NCI-H146 treated with DMSO at 0.1 percent for 48 hours (cell line): ENCODE measurements at regions not wholly inside any gene's neighbourhood (a gene's known extent, or its start where the extent isn't known, plus 50 kb on each side); places are given as distances from the start of the nearest gene placed in this dataset.

Experiments
- DNase-seq: peaks from one replicate; lab custom pipeline; 2025; ENCODE audit not compliant: unreplicated experiment; lab: John Stamatoyannopoulos, UW

DNA sequence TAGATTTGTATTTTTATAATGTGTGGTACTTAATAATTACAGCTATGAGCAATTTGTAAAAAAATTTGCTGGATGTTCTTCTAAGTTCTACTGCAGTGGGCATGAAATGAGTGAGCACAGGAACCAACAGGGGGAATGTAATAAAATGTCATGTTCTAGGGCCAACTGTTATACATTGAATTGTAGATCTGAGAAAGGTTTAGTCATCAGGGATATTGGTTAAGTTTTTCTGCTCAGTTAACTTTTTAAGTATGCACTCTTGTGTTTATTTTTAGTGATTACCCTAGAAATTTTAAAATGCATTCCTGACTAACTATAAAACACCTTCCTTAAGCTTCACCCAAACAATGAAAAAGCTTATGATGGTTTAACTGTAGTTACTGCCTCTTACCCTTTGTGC lies 101.8 kb downstream of the CAND1 start:
- DNase-seq: no peak

DNA sequence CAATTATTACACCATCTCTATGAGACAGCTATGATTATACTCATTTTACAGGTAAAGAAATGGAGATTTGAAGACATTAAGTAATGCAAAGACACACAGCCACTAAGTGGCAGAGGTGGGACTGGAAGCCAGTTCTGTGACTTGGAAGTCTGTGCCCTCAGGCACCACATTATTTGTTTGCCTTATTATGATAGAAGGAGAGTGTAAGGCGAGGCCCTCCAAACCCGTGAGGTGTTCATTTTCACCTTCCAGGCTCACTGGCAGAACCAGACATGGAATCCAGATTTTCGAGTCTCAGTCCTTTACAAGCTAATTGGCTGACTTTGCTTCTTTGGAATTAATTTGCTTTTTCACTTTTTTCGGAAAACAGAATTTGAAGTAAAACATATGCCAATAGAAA lies 107.9 kb downstream of the CAND1 start:
- no peak for DNase-seq

DNA sequence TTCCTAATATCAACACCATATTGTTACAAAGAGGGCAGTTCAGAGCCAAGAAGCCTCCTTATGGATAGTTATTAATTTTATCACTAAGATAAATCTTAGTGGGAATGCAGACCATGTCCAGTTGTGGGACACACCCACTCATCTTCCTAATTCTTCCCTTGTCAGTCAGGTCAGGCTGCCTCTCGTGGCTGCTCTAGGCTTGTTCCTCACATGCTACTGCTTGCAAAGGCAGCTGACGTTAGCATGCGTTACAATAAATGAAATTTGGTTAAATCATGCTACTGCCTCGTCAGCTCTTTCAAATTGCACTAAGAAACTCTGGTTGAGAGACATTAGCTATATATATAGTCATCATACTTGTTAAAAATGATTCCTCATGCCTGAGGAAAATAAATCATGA lies 108.4 kb downstream of the CAND1 start:
- no peak for DNase-seq

GRCh38 chr12:67382241-67382871 lies 113.2 kb downstream of the CAND1 start:
- DNase-seq: no peak

GRCh38 chr12:67386869-67387565 lies 117.9 kb downstream of the CAND1 start:
- no peak for DNase-seq

- no peak for DNase-seq
Observed at GRCh38 chr12:67388331-67389138, 119.4 kb downstream of the CAND1 start.

DNA sequence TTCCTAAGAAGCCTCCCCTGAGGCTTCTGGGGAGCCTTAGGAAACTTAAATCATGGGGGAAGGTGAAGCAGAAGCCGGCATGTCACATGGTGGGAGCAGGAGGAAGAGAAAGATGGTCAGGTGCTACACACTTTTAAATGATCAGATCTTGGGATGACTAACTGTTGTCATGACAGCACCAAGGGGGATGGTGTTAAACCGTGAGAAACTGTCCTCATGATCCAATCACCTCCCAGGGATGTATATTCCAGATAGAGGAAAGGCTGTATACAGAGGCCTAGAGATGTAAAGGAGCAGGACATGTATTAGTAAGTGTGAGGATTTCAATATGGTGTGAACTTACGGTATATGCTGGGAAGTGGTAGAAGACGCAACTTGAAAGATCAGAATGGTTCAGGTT lies 121.1 kb downstream of the CAND1 start:
- no peak for DNase-seq

GRCh38 chr12:67391034-67391433 lies 121.9 kb downstream of the CAND1 start:
- no peak for DNase-seq

DNA sequence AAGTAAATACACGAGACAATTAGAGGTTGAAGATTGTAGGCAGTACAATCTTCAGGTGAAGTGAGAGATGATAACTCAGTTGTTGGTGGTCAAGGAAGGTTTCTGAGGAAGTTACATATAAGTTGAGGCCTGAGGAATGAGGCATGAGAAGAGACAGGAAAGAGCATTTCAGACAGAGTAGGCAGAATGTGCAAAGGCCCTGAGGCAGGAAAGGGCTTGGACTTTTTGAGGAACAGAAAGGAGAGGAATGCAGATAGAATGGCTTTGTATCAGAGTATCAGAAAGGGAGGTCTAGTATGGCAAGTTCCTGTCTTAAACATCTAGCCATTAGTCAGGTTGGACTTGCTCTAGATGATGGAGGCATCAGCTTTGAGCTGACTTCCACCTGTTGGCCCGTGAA lies 122.5 kb downstream of the CAND1 start:
- no peak for DNase-seq

DNA sequence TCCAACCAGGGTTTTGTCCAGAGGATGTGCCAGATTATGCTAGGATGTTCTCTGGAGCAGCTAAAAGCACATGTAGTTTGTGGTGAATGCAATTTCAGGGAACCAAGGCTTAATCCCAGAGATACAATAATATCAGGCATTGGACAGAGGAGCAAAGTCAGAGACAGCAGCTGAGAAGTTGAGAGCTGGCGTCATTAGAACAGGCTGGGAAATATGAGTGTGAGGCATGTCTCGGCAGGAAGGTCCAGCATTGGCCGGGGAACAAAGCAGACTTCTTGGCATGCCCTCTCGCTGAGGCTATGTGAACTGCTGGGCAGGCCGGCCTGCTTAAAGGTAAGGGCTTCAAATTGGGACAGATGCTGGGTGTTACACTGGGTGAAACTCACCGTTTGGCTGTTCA lies 125.4 kb downstream of the CAND1 start:
- no peak for DNase-seq

DNA sequence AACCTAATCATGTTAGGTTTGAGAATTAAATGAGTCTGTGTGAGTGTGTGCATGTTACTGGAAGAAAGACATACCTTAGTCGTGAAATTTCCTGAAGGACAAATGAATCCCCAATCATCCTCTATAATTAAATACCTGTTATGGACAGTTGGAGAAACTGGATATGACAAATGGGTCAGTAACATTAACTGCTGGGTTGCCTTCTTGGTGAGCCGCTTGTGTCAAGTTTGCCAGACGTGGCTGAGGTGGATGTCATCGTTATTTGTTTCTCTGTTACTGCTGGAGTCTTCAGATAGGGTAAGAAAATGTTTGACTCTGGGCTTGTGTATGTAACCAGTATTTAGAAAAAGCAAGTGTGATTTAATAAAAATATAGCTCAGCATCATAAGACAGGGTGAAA lies 131.6 kb downstream of the CAND1 start:
- DNase-seq: no peak

DNA sequence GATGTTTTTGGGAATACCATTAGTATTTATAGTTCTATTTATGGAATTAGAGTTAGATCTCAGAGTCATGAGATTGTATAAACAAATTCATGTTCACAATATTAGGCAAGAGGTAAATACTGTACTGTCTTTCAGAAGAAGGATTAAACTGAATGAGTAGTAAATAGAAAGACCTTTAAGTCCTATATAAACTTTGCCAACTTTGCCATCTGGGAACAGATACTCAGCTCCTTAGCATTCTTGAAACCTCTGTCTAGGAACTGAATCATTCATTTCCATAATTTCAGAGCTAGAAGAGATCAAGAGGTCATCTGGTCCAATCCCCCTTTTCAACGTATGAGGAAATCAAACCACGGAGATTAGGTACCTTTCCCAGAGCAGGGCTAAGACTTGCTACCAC lies 141.1 kb downstream of the CAND1 start:
- no peak for DNase-seq

- peak; percentile 36 for DNase-seq
Observed at GRCh38 chr12:67410667-67411067, 141.5 kb downstream of the CAND1 start.

DNA sequence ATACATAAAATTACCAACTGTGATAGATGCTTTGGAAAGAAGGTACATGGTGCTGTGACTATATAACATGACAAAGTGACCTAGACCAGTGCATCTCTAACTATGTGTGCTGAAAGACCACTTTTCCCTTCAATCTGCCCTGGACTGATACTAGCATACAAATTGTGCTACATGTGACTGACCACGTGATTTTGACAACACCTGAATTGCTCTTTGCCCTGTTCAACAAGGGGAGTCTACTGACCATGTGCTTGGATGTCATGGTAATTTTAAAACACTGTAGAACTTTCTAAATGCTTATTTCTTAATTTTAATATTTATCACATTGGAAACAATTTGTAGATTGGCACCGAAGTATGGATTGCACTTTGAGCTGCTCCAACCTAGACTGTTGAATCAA lies 142.4 kb downstream of the CAND1 start:
- DNase-seq: no peak

DNA sequence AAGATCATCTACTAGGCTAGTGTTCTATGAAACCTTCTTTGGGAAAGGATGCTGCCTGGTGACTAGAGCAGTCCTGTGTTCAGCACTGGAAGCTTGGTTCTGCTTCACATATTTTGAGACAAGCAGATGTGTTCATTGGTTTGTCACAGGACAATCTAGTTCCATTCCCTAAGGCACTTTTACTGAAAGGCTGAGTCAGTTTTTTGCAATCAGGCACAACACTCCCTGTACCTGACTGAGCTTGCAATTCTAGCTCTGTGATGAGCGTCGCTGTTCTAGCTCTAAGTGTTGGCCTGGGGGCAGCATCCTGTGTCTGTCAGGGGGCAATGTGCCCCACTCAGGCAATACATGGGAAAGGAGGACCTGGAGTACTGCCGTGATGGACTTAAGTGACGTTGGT lies 144.4 kb downstream of the CAND1 start:
- peak; percentile 12 for DNase-seq

GRCh38 chr12:67414011-67414715 lies 145.0 kb downstream of the CAND1 start:
- peak; percentile 52 for DNase-seq

DNA sequence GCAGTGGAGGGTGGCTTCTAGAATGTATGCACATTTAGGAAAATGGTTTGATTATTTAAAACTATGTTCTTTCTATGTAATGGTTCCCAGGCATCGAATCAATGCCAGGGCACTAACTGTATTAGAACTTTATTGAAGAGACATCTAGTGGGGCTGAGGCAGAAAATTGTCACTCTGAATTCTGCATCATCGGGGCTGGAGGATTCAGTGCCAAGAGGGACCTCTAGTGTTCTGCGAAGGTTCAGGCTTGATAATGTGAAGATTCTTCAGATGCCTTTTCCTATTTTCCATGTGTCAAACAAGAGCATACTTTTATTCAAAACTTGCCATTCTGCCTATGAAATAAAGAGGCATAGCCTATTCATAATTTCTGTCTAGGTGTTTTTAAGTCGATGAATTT lies 146.3 kb downstream of the CAND1 start:
- DNase-seq: peak; percentile 61

DNA sequence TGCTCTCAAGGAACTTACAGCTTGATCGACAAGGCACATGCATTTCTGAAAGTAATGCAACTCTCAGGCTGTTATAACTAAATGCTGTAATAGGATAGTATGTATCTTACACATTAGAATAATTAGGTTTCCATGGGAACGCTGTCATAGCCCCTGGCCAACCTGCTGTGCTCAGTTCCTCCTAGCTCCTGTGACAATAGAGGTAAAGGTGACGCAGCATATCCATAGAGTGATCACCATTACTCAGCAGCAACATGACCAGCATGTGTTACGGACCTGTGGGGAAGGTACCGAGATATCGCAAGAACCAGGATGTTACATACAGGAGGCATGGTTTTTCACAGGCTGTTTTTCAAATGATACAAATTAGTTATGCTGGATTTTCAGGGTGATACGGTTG lies 150.7 kb downstream of the CAND1 start:
- peak; percentile 92 for DNase-seq

DNA sequence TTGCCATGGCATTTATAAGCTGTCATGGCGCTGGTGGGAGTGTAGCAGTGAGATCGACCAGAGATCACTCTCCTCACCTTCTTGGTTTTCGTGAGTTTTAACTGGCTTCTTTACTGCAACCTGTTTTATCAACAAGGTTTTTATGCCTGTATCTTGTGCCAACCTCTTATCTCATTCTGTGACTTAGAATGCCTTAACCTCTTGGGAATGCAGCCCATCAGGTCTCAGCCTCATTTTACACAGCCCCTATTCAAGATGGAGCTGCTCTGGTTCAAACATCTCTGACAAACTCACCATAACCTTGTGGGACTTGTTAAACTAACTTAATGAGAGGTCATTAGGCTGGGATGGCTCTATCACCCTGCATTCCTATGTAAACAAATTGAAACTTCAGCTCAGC lies 151.3 kb downstream of the CAND1 start:
- DNase-seq: no peak

GRCh38 chr12:67422081-67422480 lies 152.9 kb downstream of the CAND1 start:
- DNase-seq: no peak

GRCh38 chr12:67424784-67425183 lies 155.6 kb downstream of the CAND1 start:
- no peak for DNase-seq

GRCh38 chr12:67425394-67425793 lies 156.2 kb downstream of the CAND1 start:
- DNase-seq: no peak
